Stimulated activated naive CD8-positive, alpha-beta T cell treated with anti-CD3 and anti-CD28 coated beads, Interleukin-15, Interleukin-2, amounts not matched to agents 100 U/mL and 50 U/mL, for 24 hours (primary cell): ENCODE measurements at regions not wholly inside any gene's neighbourhood (a gene's known extent, or its start where the extent isn't known, plus 50 kb on each side); places are given as distances from the start of the nearest gene placed in this dataset.

Experiments
- ATAC-seq: fragments of 150-1000 bp; cut with Tn5 transposase; one replicate; pipeline ENCODE4 v1.10.0; 2021
- DNase-seq: peaks from one replicate; pipeline ENCODE4 v3.0.0; 2021

DNA sequence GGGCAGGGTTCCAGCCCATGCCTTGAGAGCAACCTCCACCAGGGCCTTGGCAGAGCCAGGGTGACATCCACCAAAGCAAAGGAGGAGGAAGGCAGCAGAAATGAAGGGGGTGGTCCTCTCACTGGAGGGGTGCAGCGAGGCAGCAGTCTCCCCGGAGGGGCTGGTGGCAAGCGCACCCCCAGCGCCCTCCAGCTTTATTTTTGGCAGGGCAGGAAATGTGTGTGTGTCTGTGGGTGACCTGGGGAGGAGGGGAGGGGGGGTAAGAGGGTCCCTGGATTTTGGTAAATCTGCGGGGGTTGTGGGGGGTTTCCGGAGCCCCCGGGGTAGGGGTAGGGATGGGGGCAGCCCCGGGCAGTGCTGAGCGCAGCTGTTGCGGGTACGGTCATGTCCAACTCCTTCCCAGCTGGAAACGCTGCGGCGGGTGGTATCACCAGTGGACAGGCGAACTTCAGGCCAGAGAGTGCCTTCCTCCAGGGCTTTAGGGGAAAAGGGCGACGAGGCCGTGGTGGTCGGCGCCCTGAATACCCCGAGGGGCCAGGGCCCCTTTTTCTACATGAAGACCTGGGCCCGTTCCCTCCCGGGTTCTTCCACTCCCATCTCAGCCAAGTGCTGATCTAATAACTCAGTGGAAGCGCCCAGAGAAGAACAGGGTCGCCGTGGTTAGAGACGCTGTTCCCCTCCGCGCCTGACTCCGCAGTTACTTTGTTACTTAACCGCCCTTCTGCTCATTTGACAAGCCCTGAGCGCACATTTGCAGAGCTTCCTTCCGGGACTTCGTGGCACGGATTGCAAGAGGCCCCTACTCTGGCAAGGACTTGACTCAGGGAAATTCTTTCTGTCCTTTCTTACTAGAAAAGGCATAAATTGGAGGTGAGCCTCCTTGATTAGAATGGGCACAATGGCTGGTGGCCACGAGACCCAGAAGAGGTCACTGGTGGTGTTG lies 55.2 kb downstream of the FOS start:
- peak; percentile 35 for DNase-seq
- ATAC-seq = peak; percentile 65

DNA sequence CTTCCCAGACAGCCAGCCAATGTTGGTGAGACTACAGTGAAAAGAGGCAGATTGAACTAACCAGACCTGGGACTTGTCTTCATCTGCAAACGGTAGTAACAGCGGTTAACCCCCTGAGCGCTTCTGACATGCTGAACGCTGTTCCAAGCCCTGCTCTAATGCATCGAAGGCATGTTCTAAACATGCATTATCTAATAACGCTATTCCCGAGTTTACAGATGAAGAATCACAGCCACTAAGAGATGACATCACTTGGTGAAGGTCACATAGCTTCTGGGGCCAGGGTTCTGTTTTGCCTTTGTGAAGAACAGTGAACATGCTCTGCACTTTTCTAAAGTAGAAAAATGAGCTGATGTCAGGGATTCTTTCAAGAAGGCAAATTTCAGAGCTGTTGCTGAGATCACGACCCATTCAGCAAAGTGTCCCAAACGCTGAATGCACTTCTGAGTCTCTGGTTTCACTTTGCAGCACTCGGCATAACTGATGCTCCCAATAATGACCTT lies 56.0 kb downstream of the FOS start:
- DNase-seq (no peak), ATAC-seq (no peak)

DNA sequence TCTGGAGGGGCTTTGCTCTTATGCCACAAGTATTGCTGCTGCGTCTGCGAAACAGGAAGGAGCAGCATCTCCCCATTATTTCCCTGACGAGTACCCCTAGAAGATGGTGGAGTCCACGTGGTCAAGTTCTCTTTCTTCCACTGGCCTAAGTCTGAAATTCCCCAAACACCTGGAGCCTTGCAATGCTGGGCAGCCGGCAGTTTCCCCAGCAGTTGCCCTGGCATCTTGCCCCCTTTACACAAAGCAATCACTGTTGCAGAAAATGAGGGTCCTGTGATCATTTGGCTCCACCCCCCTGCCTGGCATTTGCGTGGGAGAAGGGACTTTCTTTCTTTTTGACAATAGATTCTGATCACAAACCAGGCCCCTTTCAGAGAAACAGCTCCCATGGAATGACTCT lies 56.9 kb downstream of the FOS start:
- ATAC-seq (no peak), DNase-seq (no peak)

DNA sequence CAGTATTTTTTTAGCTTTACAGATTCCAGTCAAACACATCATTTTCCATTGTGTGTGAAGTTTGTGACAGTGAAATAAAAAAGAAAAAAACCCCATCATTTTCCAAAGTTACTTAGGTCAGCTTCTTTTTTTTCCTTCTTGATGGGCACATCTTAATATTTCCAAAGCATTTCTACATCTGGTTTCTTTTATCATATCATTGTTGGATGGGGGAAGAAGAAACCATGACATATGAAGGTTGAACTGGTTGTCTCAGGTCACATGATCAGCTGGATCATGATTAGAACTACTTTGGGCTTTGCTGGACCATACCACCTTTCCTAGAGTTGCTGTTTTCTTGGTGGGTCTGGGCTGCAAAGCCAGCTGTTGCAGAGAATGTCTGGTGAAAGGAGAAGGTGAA lies 59.8 kb downstream of the FOS start:
- ATAC-seq (no peak), DNase-seq (no peak)

DNA sequence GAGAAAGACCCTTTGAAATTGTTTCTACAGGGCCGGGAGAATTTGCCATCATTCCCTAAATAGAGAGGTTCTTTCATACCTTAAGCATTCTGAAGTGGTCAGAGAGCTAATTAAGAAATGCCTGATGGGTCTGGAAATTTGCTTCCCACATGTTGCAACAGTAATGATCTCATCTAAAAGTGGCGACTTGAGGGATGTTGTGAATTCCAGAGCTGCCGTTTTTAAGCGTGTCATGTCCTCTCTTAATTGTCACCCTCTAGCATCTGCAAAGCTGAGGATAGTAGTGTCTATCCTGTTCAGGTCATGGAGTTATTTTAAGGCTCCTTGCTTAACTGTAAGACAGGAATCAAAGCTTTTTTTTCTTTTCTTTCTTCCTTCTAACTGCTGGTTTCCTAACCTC lies 60.4 kb downstream of the FOS start:
- DNase-seq (no peak), ATAC-seq (no peak)

DNA sequence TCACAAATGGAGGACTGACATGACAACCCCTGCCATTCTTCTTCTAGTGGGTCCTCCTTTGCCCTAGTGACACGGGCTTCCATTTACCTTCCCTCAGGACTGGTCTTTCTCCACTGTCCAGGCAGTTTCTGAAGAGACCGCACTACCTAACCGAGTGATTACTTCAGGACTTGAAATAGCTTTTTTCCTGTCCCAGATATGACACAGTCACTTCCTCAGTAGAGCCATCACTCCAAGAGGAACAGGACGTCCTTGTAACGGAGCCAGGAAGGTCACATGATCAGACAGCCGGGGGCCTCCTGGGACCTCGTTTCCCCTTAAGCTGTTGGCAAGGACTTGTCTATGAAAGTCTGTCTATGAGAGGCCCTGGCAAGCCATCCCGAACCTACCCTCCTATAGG lies 62.3 kb downstream of the FOS start:
- no peak for ATAC-seq

DNA sequence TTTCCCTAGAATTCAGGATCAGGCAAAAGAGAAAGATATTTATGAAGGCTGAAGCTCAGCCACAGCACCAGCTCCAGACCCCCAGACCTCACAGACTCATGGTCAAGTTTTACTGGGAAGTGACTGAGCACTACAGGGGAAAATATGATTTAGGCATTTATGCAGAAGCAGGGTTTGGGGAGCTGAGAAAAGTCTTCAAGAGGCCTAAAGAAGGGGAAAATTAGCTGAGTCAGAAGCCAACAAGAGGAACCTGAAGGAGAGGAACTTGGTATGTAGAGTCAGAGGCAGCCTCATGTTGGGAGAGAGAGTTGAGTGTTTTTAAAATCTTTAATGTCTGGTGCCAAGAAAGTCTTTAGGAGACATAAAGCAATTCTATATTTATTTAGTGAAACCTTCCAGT lies 63.0 kb downstream of the FOS start:
- DNase-seq (no peak), ATAC-seq (peak; percentile 43)

More for the DNA sequence above, 62.3 kb downstream of the FOS start:
- no peak for DNase-seq

DNA sequence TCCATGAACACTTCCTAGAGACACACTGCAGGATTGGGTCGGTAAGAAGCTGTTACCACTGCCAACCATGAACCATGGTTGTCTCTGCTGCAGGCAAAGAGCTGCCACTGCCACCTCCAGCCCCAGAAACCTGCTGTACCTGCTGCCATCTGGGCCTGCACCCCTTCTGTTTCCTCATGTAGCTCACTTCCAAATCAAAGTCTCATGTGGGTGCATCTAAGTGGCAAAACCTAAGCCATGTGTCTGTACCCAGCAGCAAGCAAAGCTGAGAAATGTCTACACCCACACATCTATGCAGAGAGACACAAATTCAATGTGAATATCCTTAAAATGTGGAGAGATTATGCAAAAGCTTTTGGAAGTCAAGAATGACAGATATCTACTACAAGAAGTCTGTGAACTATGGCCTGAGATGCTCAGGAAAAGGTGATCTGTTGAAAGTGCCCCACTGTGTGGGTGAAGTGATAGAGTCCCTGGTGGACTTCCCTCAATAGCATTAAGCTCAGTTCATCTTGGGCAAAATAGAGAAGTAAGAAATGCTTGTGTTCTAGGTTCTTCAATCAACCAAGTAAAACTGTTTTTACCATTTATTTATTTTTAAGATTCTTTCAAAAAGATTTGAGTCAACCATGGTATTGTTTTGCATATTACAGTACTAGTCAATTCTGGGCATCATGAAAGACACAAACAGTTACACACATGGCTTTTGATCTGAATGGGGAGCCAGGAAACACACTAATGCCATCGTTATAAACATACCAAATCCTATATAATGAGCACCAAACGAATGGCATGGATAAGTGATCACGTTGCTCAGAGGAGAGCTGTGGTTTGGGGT lies 64.4 kb downstream of the FOS start:
- DNase-seq = no peak
- ATAC-seq = no peak

DNA sequence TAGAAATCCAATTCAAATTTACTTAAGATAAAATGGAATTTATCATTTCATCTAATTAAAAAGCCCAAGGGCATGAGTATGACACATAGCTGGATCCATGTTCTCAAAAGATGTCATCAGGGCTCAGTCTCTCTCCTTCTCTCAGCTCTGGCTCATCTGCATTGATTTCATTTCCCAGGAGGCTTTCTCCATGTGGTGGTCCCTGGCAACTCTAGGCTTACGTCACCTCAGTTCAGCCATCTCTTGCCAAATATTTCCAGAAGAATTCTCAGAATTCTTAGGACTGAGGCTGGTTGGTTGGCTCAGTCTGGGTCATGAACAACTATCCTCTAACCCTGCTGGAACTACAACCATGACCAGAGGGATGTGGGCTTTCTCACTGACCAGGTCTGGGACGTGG lies 65.3 kb downstream of the FOS start:
- no peak for ATAC-seq
- DNase-seq = no peak

DNA sequence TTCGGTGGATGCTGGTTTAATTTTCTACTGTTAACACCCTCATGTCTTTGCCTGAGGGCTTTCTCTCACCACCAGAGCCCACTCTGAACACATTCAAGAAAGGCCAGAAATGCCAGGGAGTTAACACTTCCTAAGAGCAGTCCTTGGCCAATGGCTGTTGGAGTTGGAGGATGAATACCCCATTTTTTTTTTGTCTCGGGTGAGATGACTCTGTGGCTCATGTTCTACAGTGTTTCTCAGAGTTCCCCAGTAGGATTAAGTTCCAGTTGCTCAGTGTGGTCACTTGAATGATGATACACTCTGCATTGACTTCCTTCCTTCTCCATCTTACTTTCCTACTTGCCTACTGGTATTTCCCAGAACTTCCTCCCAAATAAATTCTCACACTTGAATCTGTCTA lies 65.8 kb downstream of the FOS start:
- ATAC-seq = no peak

DNA sequence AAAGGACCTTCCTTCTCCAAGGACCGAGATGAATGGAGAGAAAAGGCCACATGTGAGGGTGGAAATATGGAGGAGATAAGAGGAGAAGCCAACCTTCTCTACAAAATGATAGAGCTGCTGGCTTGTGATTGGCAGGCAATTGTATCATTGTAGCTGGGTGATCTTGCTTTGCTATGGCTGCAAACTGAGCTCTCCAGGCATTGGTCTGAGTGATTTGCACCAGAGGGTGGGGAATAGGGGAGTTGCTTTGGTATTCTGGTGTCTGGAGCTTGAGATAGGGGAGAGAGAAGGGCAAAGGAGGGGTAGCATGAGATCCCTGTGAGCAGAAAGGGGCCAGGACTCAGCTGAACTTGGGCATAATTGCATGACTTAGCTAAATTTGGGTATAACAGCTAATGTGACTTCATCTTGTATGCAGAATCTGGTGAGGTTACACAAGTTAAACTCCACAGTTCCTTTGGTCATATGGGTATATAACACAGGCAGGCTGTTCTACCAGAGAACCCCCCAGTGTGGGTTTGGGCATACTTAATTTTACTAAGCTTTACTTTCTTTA lies 72.0 kb downstream of the FOS start:
- ATAC-seq = no peak
- no peak for DNase-seq

More for the DNA sequence above, 65.8 kb downstream of the FOS start:
- DNase-seq = no peak

DNA sequence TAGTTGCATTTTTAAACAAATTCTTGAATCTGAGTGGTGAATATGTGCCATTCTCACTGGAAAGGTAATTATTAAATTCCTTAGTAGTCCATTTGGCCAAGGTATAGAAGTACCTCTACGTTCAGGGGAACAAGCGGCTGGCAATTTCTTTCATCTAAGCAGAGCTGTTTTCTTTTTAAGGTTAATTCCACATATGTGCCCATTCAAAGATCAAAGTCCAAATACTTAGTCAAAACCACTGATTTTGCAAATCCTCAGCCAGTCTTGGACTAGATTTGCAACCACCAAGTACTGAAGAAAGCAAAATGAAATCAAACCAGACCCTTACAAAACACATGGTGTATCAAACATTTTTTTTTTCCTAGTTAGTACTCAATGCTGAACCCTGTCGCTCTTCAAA lies 68.7 kb upstream of the JDP2 start:
- no peak for ATAC-seq
- no peak for DNase-seq

DNA sequence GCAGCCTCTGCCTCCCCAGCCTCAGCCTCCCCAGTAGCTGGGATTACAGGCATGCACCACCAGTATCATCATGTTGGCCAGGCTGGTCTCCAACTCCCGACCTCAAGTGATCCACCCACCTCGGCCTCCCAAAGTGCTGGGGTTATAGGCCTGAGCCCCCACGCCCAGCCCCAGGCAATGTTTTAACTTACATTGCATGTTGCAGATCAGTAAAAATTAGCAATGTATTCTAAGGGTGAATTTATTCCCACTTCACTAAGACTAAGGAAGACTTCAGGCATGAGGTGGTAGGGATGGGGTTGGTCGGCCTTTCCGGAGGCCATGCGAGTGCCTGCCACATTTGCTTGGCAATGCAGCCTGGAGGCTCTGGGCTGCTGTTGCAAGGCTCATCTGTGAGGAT lies 66.8 kb upstream of the JDP2 start:
- ATAC-seq (no peak), DNase-seq (no peak)

DNA sequence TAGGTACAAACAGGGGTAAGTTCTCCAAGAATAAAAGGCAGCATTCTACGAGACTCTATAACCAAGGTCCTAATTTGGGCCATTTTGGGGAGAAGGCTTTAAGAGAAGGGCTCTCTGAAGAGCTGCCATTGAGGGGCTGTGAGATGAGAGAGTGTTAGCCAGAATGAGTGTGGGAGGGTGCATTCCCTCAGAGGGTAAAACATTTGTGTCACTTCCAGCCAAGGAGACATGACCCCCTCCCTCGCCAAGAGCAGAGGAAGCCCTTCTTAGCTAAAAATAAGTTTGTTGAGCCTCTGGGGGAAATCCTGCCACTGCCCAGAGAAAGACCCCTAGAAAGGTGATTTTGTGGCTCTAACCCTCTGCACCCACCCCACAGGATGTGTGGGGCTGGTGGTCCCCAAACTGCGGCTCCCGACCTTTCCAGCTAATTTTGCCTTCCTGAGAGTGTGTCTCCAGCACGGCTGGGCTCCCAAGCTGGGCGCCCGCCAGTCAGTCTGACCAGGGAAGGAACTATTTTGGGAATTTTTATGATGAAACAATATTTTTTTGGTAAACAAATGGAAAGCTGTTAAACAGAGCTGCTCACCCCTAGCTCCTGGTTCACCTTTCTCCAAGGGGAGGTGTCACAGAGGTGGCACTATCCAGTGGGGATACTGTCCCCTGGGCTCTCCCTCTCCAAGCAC lies 65.9 kb upstream of the JDP2 start:
- ATAC-seq (no peak), DNase-seq (no peak)

DNA sequence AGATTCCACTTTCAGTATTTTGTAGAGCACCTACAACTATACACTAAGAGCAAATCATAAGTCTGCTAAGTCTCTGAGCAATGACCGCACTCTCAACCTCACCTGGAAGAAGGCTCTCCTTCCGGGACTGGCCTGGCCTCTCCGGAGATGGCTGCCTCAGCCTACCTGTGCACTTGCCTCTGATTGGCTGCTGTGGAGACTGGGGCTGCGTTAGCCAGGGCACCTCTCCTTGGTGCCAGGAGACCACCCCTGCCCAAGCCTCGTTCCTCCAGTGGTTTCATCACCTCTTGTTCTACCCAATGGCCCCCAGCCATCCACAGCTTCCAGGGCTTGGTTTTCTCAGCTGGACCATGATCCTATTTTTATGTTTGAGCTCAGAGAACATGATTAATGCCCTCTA lies 64.7 kb upstream of the JDP2 start:
- DNase-seq (no peak), ATAC-seq (no peak)

DNA sequence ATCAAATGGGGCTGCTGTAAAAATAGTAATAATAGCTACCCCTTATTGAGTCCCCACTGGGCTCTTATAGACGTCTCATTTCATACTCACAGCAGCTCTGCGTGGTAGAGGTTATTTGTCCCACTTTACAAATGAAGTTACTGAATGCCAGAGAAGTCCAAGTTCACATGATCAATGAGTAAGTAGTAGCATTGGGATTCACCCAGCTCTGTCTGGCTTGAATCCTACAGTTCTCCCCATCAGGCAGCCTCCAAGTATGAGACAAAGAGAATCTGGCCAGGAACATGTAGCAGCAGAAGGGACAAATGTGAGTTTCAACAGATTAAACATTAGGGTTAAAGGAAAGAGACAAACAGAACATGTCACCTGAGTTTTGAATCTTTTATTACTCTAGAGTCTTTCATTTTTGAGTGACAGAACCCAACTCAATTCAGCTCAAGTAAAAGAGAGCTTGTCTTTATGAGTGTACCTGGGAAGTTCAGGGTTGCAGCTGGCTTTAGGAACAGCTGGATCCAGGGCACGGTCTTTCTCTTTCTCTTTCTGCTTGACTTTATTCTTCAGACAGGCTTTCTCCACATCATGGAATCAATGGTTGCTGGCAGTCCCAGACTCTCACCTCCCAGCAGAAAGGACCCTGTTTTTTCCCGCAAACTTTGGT lies 64.1 kb upstream of the JDP2 start:
- no peak for ATAC-seq
- no peak for DNase-seq

DNA sequence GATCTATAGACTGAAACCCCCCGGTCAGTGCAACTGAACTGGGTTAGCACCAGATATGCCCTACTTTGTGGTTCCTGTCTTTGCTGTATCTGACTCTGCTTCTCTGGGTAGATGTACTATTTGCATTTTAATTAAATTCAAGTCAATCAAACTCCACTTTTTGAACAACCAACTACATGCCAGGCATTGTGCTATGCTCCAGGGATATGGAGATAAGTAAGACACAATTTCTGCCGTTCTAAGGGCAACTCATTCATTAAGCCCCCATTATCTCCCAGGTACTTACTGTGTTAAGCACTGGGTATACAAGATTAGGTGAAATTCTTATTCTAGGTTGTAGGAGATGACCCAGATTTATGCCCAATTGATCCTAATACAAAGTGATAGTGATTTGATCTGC lies 62.7 kb upstream of the JDP2 start:
- DNase-seq (no peak), ATAC-seq (no peak)

DNA sequence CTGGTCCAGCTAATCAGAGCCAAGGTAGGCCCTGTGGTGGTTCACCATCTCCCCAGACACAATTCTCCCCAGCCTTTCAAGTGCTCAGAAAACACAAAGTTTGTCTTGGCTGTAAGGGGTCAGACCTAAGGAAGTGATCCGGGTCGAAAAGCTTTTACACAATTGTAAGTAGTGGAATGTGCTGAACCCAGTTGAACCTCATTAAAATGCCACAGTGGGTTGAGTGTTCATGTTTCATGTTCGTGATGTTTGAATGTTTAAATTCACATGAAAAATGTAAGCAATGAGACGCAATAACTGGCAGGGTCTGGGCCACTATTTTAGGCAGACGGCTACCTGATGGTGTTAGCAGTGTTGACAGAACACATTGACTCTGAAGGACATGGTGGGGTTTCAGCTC lies 60.9 kb upstream of the JDP2 start:
- no peak for ATAC-seq
- no peak for DNase-seq

DNA sequence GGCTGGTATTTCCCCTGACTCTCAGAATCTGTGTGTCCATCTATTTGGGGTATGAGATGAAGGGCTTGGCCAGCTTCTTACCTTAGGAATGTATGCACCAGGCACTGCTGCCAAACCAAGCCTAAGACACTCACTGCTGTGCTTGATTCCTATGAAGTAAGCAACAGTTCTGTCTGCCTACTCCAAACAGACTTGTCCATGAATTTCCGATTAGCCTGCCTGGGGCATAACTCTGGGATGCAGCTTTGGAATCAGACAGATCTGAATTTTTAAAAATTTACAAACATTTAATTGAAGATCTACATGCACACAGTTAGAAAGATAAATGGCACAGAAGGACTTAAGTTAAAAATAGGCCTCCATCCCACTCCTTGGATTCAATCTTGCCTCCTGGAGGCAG lies 59.5 kb upstream of the JDP2 start:
- no peak for ATAC-seq
- DNase-seq = no peak

DNA sequence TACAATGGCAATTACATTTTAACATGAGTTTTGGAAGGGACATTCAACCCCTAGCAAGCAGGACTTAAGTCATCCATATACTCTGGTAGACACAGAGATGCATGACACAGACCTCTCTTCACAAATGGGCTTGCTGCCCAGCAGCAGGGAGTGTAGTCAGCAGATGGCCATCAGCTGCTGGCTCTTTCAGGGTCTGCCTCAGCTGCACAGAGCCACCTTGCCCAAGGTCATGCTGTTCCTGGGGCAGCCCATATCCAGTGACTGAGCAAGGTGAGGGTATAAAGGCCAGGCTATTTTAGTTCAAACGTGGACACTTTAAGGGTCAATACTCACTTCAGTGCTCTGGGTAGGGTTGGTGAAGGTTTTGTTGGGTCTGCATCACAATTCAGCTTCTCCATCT lies 58.3 kb upstream of the JDP2 start:
- DNase-seq = no peak
- no peak for ATAC-seq

DNA sequence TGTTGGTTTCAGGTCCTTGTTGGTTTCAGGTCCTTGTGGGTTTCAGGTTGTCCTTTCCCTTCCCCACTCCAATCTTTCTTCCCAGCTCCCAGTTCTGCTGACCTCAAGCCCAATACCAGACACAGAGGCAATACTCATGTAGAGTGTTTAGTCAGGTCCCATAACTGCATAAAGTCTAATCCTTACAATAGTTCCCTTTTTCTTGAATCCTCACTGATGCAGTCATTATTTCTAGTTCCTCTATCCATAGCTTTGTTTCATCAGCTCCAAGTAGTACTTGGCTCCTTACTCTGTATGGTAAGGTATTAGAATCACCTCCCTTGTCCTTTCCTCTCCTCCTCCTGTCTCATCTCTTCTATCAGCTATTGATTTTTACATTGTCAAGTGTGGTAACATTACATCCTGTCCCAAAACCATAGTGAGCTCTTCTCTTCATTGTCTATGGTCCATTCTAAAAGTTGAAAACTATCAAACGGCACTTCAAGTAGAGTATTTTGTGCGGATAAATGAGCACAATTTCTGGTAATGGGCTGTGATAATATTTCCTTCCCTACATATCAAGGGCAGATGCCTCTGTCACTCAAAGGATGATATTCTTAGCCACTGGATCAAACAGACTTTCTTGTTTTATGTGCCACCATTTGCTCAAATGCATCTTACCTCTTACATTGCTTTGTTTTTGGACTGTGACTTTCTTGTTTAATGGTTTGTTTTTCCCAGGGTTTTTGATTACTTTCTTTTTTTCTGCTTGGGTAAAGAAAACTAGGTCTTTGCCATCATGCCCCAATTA lies 57.2 kb upstream of the JDP2 start:
- no peak for ATAC-seq
- DNase-seq = no peak
